ENCODE measurements at regions not wholly inside any gene's neighbourhood (a gene's known extent, or its start where the extent isn't known, plus 50 kb on each side); places are given as distances from the start of the nearest gene placed in this dataset.

- ATAC-seq (peak; percentile 44 to 56), DNase-seq (peak; percentile 50 to 74)
- intact Hi-C loops (cut with DNase I; ENCODE audit: low total_unique reads) = loop anchor here (5.0 to 10.0 kb wide), 2 partner anchors 151 to 189 kb away; partner anchors contain the start of gene MACROH2A1
- no peak for TF ChIP-seq CTCF (IDR thresholded peaks at IDR 0.05 in 4 of 5, conservative IDR thresholded peaks at IDR 0.05 in 1 of 5)
- no peak for TF ChIP-seq POLR2A (IDR thresholded peaks at IDR 0.05)
- Histone ChIP-seq H3K27ac (peak overlapping the region; percentile 75 to 93 (median 91)), H3K4me1 (peaks cover 69 to 86% of the 10 kb centered on the region in 2 donors), H3K9me3 (no peaks in the 10 kb centered on the region), H3K36me3 (no peaks in the 10 kb centered on the region), H3K27me3 (no peaks in the 10 kb centered on the region), H3K4me3 (no peak overlapping the region)
- in situ Hi-C loops (cut with MboI; ENCODE audit: low sequenced_read_pairs in 4 of 4) = no loop called here
Observed at GRCh38 chr5:135243556-135244285, 155.3 kb downstream of the MACROH2A1 start.

GRCh38 chr5:135242866-135243555 lies 156.0 kb downstream of the MACROH2A1 start:
- Histone ChIP-seq H3K4me3 (no peak overlapping the region), H3K27ac (peak overlapping the region; percentile 75 to 93 (median 91)), H3K9me3 (no peaks in the 10 kb centered on the region), H3K36me3 (no peaks in the 10 kb centered on the region), H3K4me1 (peaks cover 69 to 86% of the 10 kb centered on the region in 2 donors), H3K27me3 (no peaks in the 10 kb centered on the region)
- peak; percentile 90 for ATAC-seq
- intact Hi-C loops (cut with DNase I; ENCODE audit: low total_unique reads) = loop anchor here (5.0 to 10.0 kb wide), 2 partner anchors 152 to 189 kb away; partner anchors contain the start of gene MACROH2A1
- TF ChIP-seq CTCF (IDR thresholded peaks at IDR 0.05 in 4 of 5, conservative IDR thresholded peaks at IDR 0.05 in 1 of 5) (no peak), POLR2A (IDR thresholded peaks at IDR 0.05) (no peak)
- in situ Hi-C loops (cut with MboI; ENCODE audit: low sequenced_read_pairs in 4 of 4) = no loop called here
- peak; percentile 82 to 90 for DNase-seq

- Histone ChIP-seq H3K27me3 (no peaks in the 10 kb centered on the region), H3K36me3 (no peaks in the 10 kb centered on the region), H3K27ac (peak overlapping the region; percentile 75 to 93 (median 91)), H3K4me1 (peaks cover 74 to 87% of the 10 kb centered on the region in 2 donors), H3K4me3 (no peak overlapping the region), H3K9me3 (no peaks in the 10 kb centered on the region)
- in situ Hi-C loops (cut with MboI; ENCODE audit: low sequenced_read_pairs in 4 of 4) (no loop called here), intact Hi-C loops (cut with DNase I; ENCODE audit: low total_unique reads) (loop anchor here (5.0 to 10.0 kb wide), 2 partner anchors 153 to 190 kb away; partner anchors contain the start of gene MACROH2A1)
- DNase-seq (no peak), ATAC-seq (peak; percentile 73 to 74)
- TF ChIP-seq CTCF (IDR thresholded peaks at IDR 0.05 in 4 of 5, conservative IDR thresholded peaks at IDR 0.05 in 1 of 5) (no peak), POLR2A (IDR thresholded peaks at IDR 0.05) (no peak)
Observed at GRCh38 chr5:135242021-135242865, 156.8 kb downstream of the MACROH2A1 start.

GRCh38 chr5:135241536-135241935 lies 157.5 kb downstream of the MACROH2A1 start:
- in situ Hi-C loops (cut with MboI; ENCODE audit: low sequenced_read_pairs in 4 of 4) = no loop called here
- H3K9me3 ChIP-seq = no peaks in the 10 kb centered on the region
- peak overlapping the region; percentile 75 to 93 (median 91) for H3K27ac ChIP-seq
- peaks cover 68 to 84% of the 10 kb centered on the region in 2 donors for H3K4me1 ChIP-seq
- ATAC-seq (no peak), DNase-seq (no peak)
- H3K27me3 ChIP-seq = no peaks in the 10 kb centered on the region
- H3K36me3 ChIP-seq = no peaks in the 10 kb centered on the region
- no peak overlapping the region for H3K4me3 ChIP-seq
- no peak for TF ChIP-seq CTCF (IDR thresholded peaks at IDR 0.05 in 4 of 5, conservative IDR thresholded peaks at IDR 0.05 in 1 of 5)
- TF ChIP-seq POLR2A (IDR thresholded peaks at IDR 0.05) = no peak
- intact Hi-C loops (cut with DNase I; ENCODE audit: low total_unique reads) = loop anchor here (5.0 to 10.0 kb wide), 2 partner anchors 153 to 191 kb away; partner anchors contain the start of gene MACROH2A1
